Body of pancreas (tissue), 4 donors: ENCODE measurements at regions not wholly inside any gene's neighbourhood (a gene's known extent, or its start where the extent isn't known, plus 50 kb on each side); places are given as distances from the start of the nearest gene placed in this dataset.

Experiments
- ATAC-seq: fragments of 150-250 bp; one replicate; pipeline ENCODE4 v1.9.1; 2016
- DNase-seq, 4 donors: peaks; one replicate each; pipeline ENCODE4 v3.0.0-alpha.2; 2019
- H3K27ac ChIP-seq, 4 donors: fragments of 200-600 bp; sonication (generic); 1 replicate in 3 of 4; 2 replicates in 1 of 4; pipeline versions ENCODE4 v1.5.1 to v1.6.1; 2016 to 2019; ENCODE audit warnings: mild to moderate bottlenecking in 1 of 4, mixed read lengths in 1 of 4, moderate library complexity in 1 of 4
- H3K27me3 ChIP-seq, 2 donors: fragments of 200-600 bp; sonication (generic); one replicate each; pipeline ENCODE4 v1.6.0; 2016; ENCODE audit warnings: mild to moderate bottlenecking in 1 of 2
- H3K36me3 ChIP-seq, 2 donors: fragments of 200-600 bp; sonication (generic); replicated peaks in 1 of 2; 2 replicates each; pipeline ENCODE4 v1.5.1; 2016; ENCODE audit warnings: low read depth in 2 of 2; ENCODE audit not compliant: insufficient read depth in 1 of 2
- H3K4me1 ChIP-seq: fragments of 200-600 bp; sonication (generic); one replicate; pipeline ENCODE4 v1.6.0; 2016
- H3K4me3 ChIP-seq, 2 donors: fragments of 200-600 bp; sonication (generic); 1 replicate in 1 of 2; 2 replicates in 1 of 2; pipeline ENCODE4 v1.5.1; 2016 to 2019
- H3K9me3 ChIP-seq, 3 donors: fragments of 200-600 bp; sonication (generic); 1 replicate in 2 of 3; 2 replicates in 1 of 3; pipeline ENCODE4 v1.5.1; 2016
- CTCF ChIP-seq, 7 experiments: fragments of 450-650 bp in 4 of 7; fragments of 200-600 bp in 3 of 7; sonication (generic) in 3 of 7; IDR thresholded peaks; one replicate each; pipeline ENCODE4 v1.5.1; 2016 to 2019; ENCODE audit warnings: antibody characterized with exemption in 7 of 7
- POLR2A ChIP-seq, 3 donors: fragments of 450-650 bp; IDR thresholded peaks; one replicate each; pipeline ENCODE4 v1.6.1; 2016; ENCODE audit warnings: antibody characterized with exemption in 3 of 3, mild to moderate bottlenecking in 2 of 3
- WGBS, 2 donors: methylation state at CpG; one replicate each; pipeline ENCODE4 v1.1.5; 2017; 5-methylcytosine and 5-hydroxymethylcytosine counted together
- intact Hi-C: fragments of 100-400 bp; cut with DNase I; formaldehyde crosslinking; loops from one replicate; pipeline ENCODE4 v1.15.1; 2023

GRCh38 chr16:72284042-72284789 is 112.3 kb upstream of the PMFBP1 start:
- Histone ChIP-seq H3K27me3 (no peaks in the 10 kb centered on the region), H3K27ac (no peak overlapping the region), H3K4me3 (no peak overlapping the region), H3K9me3 (no peaks in the 10 kb centered on the region), H3K4me1 (no peaks in the 10 kb centered on the region), H3K36me3 (no peaks in the 10 kb centered on the region)
- ATAC-seq (no peak), DNase-seq (no peak)
- intact Hi-C loops: no loop called here
- 83% methylated on average over 13 of the region's 13 CpGs for WGBS, 2 donors
- TF ChIP-seq CTCF (IDR thresholded peaks at IDR 0.05) (no peak), POLR2A (IDR thresholded peaks at IDR 0.05) (no peak)

GRCh38 chr16:72282362-72282761 is 110.4 kb upstream of the PMFBP1 start:
- Histone ChIP-seq H3K4me1 (no peaks in the 10 kb centered on the region), H3K36me3 (no peaks in the 10 kb centered on the region), H3K9me3 (no peaks in the 10 kb centered on the region), H3K27me3 (no peaks in the 10 kb centered on the region), H3K27ac (no peak overlapping the region), H3K4me3 (no peak overlapping the region)
- TF ChIP-seq CTCF (IDR thresholded peaks at IDR 0.05) (no peak), POLR2A (IDR thresholded peaks at IDR 0.05) (no peak)
- no peak for ATAC-seq
- DNase-seq: no peak
- WGBS, 2 donors: 60 to 63% methylated on average over 1 of the region's 1 CpG
- intact Hi-C loops: no loop called here

- intact Hi-C loops: no loop called here
- Histone ChIP-seq H3K27ac (no peak overlapping the region), H3K4me1 (no peaks in the 10 kb centered on the region), H3K4me3 (no peak overlapping the region), H3K9me3 (no peaks in the 10 kb centered on the region), H3K36me3 (no peaks in the 10 kb centered on the region), H3K27me3 (no peaks in the 10 kb centered on the region)
- no peak for TF ChIP-seq CTCF (IDR thresholded peaks at IDR 0.05)
- TF ChIP-seq POLR2A (IDR thresholded peaks at IDR 0.05): no peak
- WGBS, 2 donors: 86 to 92% methylated on average over 3 of the region's 3 CpGs
- ATAC-seq (no peak), DNase-seq (no peak)
These were observed 106.3 kb upstream of the PMFBP1 start for GRCh38 chr16:72278301-72278700.

GRCh38 chr16:72277749-72278148 is 105.8 kb upstream of the PMFBP1 start:
- Histone ChIP-seq H3K36me3 (no peaks in the 10 kb centered on the region), H3K4me3 (no peak overlapping the region), H3K4me1 (no peaks in the 10 kb centered on the region), H3K9me3 (no peaks in the 10 kb centered on the region), H3K27me3 (no peaks in the 10 kb centered on the region), H3K27ac (no peak overlapping the region)
- intact Hi-C loops: no loop called here
- DNase-seq (no peak), ATAC-seq (no peak)
- 69 to 79% methylated on average over 2 of the region's 2 CpGs for WGBS, 2 donors
- TF ChIP-seq CTCF (IDR thresholded peaks at IDR 0.05): no peak
- no peak for TF ChIP-seq POLR2A (IDR thresholded peaks at IDR 0.05)

GRCh38 chr16:72271699-72272240 is 99.8 kb upstream of the PMFBP1 start:
- no peaks in the 10 kb centered on the region for H3K27me3 ChIP-seq
- intact Hi-C loops: no loop called here
- no peaks in the 10 kb centered on the region for H3K36me3 ChIP-seq
- DNase-seq (no peak), ATAC-seq (no peak)
- WGBS, 2 donors: 87 to 94% methylated on average over 3 of the region's 3 CpGs
- H3K9me3 ChIP-seq: no peaks in the 10 kb centered on the region
- H3K27ac ChIP-seq: no peak overlapping the region
- H3K4me3 ChIP-seq: no peak overlapping the region
- TF ChIP-seq POLR2A (IDR thresholded peaks at IDR 0.05) (no peak), CTCF (IDR thresholded peaks at IDR 0.05) (no peak)
- no peaks in the 10 kb centered on the region for H3K4me1 ChIP-seq
